PC-9 (cell line): ENCODE measurements at regions not wholly inside any gene's neighbourhood (a gene's known extent, or its start where the extent isn't known, plus 50 kb on each side); places are given as distances from the start of the nearest gene placed in this dataset.

ENCODE experiments used
- EZH2 ChIP-seq: fragments of 200-600 bp; sonication (generic); IDR thresholded peaks from 2 replicates; pipeline ENCODE4 v1.8.0; 2017; ENCODE audit warnings: antibody characterized with exemption, low read depth
- TF ChIP-seq, protein P1 (sequence below): fragments of 200-600 bp; sonication (generic); conservative IDR thresholded peaks from 2 replicates; pipeline ENCODE4 v1.6.1; 2017; ENCODE audit warnings: mixed run types, antibody characterized with exemption, mild to moderate bottlenecking, moderate library complexity

DNA sequence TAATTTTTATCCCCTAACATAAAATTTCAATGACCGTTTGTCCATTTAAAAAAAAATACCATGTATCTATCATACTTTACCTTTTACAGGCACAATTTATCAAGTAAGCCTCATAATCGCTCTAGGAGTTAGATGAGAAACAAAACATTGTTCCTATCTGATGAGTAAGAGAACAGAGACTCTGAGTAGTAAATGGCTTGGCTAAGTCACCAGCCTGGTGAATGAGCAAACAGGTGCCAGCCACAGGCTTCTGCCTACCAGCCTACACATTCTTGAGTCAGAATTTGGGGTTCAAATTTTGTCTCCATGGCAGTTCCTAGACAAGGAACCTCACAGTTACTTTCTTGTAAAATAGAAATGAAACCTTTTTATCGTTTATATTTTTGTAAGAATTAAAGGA, 235.4 kb downstream of the HGF start:
- TF ChIP-seq, protein P1, sequence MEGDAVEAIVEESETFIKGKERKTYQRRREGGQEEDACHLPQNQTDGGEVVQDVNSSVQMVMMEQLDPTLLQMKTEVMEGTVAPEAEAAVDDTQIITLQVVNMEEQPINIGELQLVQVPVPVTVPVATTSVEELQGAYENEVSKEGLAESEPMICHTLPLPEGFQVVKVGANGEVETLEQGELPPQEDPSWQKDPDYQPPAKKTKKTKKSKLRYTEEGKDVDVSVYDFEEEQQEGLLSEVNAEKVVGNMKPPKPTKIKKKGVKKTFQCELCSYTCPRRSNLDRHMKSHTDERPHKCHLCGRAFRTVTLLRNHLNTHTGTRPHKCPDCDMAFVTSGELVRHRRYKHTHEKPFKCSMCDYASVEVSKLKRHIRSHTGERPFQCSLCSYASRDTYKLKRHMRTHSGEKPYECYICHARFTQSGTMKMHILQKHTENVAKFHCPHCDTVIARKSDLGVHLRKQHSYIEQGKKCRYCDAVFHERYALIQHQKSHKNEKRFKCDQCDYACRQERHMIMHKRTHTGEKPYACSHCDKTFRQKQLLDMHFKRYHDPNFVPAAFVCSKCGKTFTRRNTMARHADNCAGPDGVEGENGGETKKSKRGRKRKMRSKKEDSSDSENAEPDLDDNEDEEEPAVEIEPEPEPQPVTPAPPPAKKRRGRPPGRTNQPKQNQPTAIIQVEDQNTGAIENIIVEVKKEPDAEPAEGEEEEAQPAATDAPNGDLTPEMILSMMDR, result no peak
- TF ChIP-seq EZH2, result no peak
